Lung (tissue), 11 donors: ENCODE measurements at regions not wholly inside any gene's neighbourhood (a gene's known extent, or its start where the extent isn't known, plus 50 kb on each side); places are given as distances from the start of the nearest gene placed in this dataset.

ENCODE experiments used
- ATAC-seq: fragments of 200-7000 bp; cut with Tn5 transposase; one replicate; pipeline ENCODE4 v1.9.1; 2020; ENCODE audit warnings: moderate number of reproducible peaks; ENCODE audit not compliant: insufficient read depth, low FRiP score
- DNase-seq, 3 donors: peaks; one replicate each; pipeline ENCODE4 v3.0.0-alpha.2; 2013 to 2017
- H3K27ac ChIP-seq, 2 donors: one replicate each; pipeline ENCODE4 v1.5.1; 2013; ENCODE audit warnings: mild to moderate bottlenecking in 2 of 2, moderate library complexity in 2 of 2, control low read depth in 1 of 2, inconsistent platforms in 1 of 2, low read depth in 1 of 2, low read length in 1 of 2
- H3K27me3 ChIP-seq, 3 donors: one replicate each; pipeline ENCODE4 v1.5.1; 2013; ENCODE audit warnings: low read length in 2 of 3; ENCODE audit not compliant: control insufficient read depth in 3 of 3, insufficient read depth in 3 of 3
- H3K36me3 ChIP-seq, 4 donors: one replicate each; pipeline ENCODE4 v1.5.1; 2013; ENCODE audit warnings: low read length in 4 of 4, mild to moderate bottlenecking in 1 of 4, moderate library complexity in 1 of 4; ENCODE audit not compliant: control insufficient read depth in 4 of 4, insufficient read depth in 4 of 4
- H3K4me1 ChIP-seq, 5 donors: one replicate each; pipeline ENCODE4 v1.5.1; 2013; ENCODE audit warnings: low read length in 5 of 5, mild to moderate bottlenecking in 2 of 5, moderate library complexity in 1 of 5; ENCODE audit not compliant: control insufficient read depth in 5 of 5, insufficient read depth in 5 of 5
- H3K4me3 ChIP-seq: one replicate; pipeline ENCODE4 v1.5.1; 2013; ENCODE audit warnings: mild to moderate bottlenecking, control low read depth, moderate library complexity
- H3K9ac ChIP-seq, 2 donors: one replicate each; pipeline ENCODE4 v1.5.1; 2013; ENCODE audit warnings: low read length in 2 of 2, control low read depth in 1 of 2; ENCODE audit not compliant: insufficient read depth in 1 of 2
- H3K9me3 ChIP-seq, 4 donors: one replicate each; pipeline ENCODE4 v1.5.1; 2013; ENCODE audit warnings: low read length in 3 of 4, mild to moderate bottlenecking in 1 of 4, moderate library complexity in 1 of 4; ENCODE audit not compliant: control insufficient read depth in 4 of 4, insufficient read depth in 3 of 4
- whole genome bisulfite sequencing, 2 donors: extraction: QIAGEN DNeasy Blood & Tissue Kit; methylation state at CpG; one replicate each; pipeline ENCODE4 v1.1.7; 2013; 5-methylcytosine and 5-hydroxymethylcytosine counted together
- TF ChIP-seq, protein P1 (sequence below): IDR thresholded peaks from 2 replicates; pipeline ENCODE4 v1.5.1; 2012; ENCODE audit warnings: mild to moderate bottlenecking; ENCODE audit errors: control extremely low read depth, extremely low read depth
- donor health status: control.
- donor health status: control.
- donor health status: Bipolar disorder and iron deficiency.
- donor health status: healthy.
- donor health status: DM: yes; HTN: yes; CAD: no.

DNA sequence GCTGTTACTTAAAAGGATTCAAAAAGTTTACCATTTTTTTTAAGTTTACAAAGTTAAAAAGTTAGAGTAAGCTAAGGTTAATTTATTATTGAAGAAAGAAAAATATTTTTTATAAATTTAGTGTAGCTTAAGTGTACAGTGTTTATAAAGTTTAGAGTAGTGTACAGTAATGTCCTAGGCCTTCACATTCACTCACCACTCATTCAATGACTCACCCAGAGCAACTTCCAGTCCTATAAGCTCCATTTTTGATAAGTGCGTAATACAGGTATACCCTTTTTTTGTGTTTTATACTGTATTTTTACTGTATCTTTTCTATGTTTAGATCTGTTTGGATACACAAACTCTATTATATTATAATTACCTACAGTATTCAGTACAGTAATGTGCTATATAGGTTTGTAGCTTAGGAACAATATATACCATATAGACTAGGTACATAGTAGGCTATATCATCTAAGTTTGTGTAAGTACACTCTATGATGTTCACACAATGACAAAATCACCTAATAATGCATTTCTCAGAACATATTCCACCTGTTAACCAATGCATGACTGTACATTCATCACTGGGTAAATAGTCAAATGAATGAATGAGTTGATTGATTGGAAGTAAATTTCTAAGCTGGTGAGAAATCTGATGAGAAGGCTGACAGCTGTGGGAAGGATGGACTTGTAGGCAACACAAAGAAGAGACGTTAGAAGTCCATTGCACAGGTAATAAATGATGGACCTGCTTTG lies 95.2 kb upstream of the CDIN1 start:
- Histone ChIP-seq H3K4me1 (no peaks in the 10 kb centered on the region), H3K9me3 (no peaks in the 10 kb centered on the region), H3K4me3 (no peak overlapping the region), H3K27me3 (no peaks in the 10 kb centered on the region), H3K36me3 (no peaks in the 10 kb centered on the region), H3K27ac (no peak overlapping the region), H3K9ac (no peak overlapping the region)
- DNase-seq, result no peak
- TF ChIP-seq, protein P1, sequence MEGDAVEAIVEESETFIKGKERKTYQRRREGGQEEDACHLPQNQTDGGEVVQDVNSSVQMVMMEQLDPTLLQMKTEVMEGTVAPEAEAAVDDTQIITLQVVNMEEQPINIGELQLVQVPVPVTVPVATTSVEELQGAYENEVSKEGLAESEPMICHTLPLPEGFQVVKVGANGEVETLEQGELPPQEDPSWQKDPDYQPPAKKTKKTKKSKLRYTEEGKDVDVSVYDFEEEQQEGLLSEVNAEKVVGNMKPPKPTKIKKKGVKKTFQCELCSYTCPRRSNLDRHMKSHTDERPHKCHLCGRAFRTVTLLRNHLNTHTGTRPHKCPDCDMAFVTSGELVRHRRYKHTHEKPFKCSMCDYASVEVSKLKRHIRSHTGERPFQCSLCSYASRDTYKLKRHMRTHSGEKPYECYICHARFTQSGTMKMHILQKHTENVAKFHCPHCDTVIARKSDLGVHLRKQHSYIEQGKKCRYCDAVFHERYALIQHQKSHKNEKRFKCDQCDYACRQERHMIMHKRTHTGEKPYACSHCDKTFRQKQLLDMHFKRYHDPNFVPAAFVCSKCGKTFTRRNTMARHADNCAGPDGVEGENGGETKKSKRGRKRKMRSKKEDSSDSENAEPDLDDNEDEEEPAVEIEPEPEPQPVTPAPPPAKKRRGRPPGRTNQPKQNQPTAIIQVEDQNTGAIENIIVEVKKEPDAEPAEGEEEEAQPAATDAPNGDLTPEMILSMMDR, result no peak
- WGBS, 2 donors, result 45 to 69% methylated on average over 2 of the region's 2 CpGs
- ATAC-seq, result no peak

DNA sequence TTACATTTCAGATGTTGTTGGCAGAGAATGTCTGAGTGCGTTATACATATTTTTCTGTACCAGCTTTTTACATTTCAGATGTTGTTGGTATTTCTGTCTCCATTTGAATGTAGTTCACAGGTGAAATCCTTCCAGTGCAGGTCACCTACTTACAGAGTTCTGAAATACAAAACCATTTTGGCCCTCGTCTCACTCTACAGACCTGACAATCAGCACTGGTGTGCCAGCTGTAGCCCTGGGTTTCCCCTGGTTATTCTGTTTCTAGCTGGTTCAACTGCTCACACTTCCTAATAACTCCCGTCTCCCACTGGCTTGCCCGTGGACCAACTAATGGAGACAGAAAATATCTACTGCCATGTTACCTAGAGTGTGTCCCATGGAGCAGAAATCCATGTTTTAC lies 87.5 kb upstream of the CDIN1 start:
- ATAC-seq, result no peak
- Histone ChIP-seq H3K4me1 (peaks cover 0 to 4% (median 0%) of the 10 kb centered on the region in 5 donors), H3K9me3 (no peaks in the 10 kb centered on the region), H3K36me3 (no peaks in the 10 kb centered on the region), H3K27me3 (no peaks in the 10 kb centered on the region), H3K4me3 (no peak overlapping the region), H3K9ac (no peak overlapping the region), H3K27ac (no peak overlapping the region)
- 90 to 93% methylated on average over 4 of the region's 4 CpGs for WGBS, 2 donors
- DNase-seq, result no peak
- TF ChIP-seq, protein P1, result no peak

DNA sequence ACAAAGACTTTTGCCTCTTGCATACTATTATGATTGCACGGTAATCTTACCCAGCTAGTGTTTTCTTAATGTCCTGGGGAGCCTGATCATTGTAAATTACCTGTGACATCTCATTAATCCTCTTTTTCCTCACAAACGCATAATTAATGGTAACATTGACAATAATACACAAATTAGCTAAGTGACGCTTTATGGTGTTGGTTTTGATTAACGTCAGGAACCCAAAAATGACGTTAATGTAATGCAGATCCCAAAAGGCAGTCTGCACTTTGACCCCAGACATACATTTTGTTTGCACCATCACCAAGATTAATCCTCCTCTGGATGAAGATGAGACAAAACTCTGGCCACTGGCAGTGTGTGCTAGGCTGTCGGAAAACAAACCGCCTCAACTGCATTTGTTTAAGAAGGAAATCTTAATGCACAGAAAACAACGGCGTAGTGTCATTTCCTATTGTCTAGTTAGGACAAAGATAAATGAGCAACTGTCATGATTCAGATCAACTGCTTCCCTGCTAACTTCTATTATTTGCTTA lies 83.9 kb upstream of the CDIN1 start:
- Histone ChIP-seq H3K4me1 (peaks cover 0 to 10% (median 0%) of the 10 kb centered on the region in 5 donors), H3K36me3 (no peaks in the 10 kb centered on the region), H3K9me3 (no peaks in the 10 kb centered on the region), H3K4me3 (no peak overlapping the region), H3K27me3 (no peaks in the 10 kb centered on the region), H3K9ac (no peak overlapping the region), H3K27ac (no peak overlapping the region)
- DNase-seq, result no peak
- TF ChIP-seq, protein P1, result no peak
- no peak for ATAC-seq
- WGBS, 2 donors, result 70 to 73% methylated on average over 9 of the region's 9 CpGs
